Panc1 (cell line): ENCODE measurements at regions not wholly inside any gene's neighbourhood (a gene's known extent, or its start where the extent isn't known, plus 50 kb on each side); places are given as distances from the start of the nearest gene placed in this dataset.

ENCODE experiments used
- CTCF ChIP-seq: fragments of 450-650 bp; IDR thresholded peaks from 2 replicates; pipeline ENCODE4 v1.5.1; 2017; ENCODE audit warnings: mild to moderate bottlenecking
- POLR2AphosphoS5 ChIP-seq: IDR thresholded peaks from 2 replicates; pipeline ENCODE4 v1.6.1; 2012; ENCODE audit warnings: mild to moderate bottlenecking, low read depth, low read length, moderate library complexity

GRCh38 chr4:30294295-30294694 is 425.9 kb upstream of the PCDH7 start:
- no peak for TF ChIP-seq CTCF
- no peak for TF ChIP-seq POLR2AphosphoS5
